HG02642 (cell line): ENCODE measurements at regions not wholly inside any gene's neighbourhood (a gene's known extent, or its start where the extent isn't known, plus 50 kb on each side); places are given as distances from the start of the nearest gene placed in this dataset.
"Not testable (repeated sequence)": the region's sequence is repeated elsewhere in the genome, so short reads cannot be mapped to it uniquely, and the experiment has no call there.

Experiments used
- ATAC-seq: cut with Tn5 transposase; IDR thresholded peaks from one replicate; pipeline ENCODE4 v1.9.1; 2021; ENCODE audit warnings: mild to moderate bottlenecking; ENCODE audit not compliant: unreplicated experiment, poor library complexity

DNA sequence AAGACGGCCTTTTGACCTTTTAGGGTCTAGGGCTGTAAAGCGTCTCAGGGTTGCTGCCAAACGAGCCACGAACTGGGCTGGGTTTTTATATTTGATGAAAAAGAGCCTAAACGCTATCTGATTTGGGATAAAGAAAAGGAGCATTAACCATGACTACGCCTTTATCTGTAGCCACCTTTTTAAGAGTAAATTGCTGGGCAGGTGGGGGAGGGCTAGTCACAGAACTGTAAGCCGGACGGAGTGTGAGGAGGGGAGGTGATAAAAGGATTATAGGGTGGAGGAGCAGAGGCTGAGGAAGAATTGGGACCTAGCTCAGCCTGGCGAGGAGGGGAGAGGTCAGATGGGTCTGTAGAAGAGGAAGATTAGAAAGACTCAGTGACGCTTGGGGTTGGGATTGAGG is 419.5 kb upstream of the LMO3 start:
- not testable (repeated sequence) for ATAC-seq

DNA sequence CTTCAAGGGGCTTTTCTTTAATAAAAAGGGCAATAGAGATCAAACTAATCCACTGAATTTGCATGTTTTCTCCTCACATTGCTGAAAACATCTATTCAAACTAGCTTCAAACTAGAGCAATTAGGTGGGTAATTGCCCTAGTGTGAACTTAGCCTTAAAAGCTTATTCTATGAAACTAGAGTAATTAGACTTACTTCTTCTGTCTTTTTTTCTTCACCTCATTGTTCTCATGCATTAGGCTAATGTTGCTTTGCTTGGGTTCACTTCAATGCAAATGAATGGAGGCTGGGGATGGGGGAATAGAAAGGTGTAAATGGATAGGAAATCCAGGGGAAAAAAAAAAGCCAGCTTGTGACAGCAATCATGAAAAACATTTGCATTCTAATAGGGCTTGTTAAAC is 414.8 kb upstream of the LMO3 start:
- ATAC-seq = no peak

DNA sequence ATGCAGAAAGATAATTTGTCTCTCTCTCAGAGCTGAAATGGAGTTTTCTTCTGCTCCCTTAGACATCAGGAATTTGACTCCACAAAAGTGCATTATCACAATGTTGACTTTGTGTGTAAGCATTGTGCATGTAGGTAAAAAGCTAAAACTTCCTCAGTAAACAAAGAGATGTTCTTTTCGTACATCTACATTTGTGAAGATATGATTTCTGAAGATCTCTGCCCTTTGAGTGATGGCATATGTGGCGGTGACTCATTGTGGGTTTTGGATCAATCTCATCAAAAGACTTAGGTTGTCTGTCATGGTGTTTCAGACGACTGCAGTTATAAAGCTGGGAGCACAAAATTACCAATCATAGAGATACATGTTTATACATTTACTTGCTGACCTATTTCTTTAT is 411.4 kb upstream of the LMO3 start:
- no peak for ATAC-seq

DNA sequence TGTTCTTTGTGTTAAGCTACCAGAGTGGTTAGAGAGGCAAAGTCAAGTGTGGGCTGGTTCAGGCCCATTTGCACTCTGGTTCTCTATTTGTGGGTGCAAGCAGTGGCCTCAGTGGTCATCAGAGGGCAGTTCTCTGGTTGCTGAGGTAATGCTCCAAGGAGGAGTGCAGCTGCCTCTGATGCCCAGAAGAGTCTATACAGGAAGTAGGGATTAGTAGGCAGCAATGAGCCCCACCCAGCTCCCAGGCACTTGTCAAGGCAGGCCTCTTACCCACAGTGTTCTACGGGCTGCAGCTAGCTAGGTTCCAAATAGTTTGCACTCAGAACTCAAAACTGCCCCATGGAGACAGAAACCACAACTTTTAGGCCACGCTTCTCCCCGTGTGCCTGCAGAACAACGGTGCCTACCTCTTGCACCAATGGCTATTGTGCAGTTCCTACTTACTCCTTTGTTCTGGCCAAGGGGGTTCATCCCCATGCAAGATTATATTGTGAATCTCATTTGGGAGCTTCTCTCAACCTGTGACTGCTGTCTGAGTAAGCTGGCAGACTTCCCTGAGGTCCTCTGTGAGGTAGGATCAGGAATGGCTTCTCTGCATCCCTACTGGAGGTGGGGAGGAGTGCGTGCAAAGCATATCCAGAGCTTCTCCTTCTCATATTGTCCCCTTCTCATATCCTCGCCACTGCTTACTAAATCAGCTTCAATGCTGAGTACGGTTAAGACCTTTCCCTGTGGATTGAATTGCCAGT is 410.3 kb upstream of the LMO3 start:
- ATAC-seq = no peak

DNA sequence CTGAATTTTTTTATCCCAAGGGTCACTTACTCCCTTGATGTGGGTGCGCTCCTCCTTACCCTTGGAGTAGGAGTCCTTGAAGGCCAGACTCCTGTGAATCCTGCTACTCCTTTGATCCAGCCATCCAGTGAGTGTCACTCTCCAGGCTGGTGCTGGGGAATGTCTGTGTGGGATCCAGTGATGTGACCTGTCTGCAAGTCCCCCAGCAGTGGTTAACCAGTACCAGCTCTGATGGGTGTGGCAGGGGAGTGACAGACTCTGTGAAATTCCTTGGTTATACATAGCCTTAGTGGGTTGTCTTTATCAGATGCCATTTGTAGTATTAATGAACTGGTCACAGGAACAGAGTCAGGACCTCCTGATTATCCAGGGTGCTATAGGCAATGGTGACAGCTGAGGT is 409.5 kb upstream of the LMO3 start:
- no peak for ATAC-seq

DNA sequence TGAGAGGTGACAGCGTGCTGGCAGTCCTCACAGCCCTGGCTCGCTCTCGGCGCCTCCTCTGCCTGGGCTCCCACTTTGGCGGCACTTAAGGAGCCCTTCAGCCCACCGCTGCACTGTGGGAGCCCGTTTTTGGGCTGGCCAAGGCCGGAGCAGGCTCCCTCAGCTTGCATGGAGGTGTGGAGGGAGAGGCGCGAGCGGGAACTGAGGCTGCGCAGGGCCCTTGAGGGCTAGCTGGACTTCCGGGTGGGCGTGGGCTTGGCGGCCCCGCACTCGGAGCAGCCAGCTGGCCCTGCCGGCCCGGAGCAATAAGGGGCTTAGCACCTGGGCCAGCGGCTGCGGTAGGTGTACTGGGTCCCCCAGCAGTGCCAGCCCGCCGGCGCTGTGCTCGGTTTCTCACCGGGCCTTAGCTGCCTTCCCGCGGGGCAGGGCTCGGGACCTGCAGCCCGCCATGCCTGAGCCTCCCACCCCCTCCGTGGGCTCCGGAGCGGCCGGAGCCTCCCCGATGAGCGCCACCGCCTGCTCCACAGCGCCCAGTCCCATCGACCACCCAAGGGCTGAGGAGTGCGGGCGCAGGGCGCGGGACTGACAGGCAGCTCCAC is 401.6 kb upstream of the LMO3 start:
- ATAC-seq = not testable (repeated sequence)

DNA sequence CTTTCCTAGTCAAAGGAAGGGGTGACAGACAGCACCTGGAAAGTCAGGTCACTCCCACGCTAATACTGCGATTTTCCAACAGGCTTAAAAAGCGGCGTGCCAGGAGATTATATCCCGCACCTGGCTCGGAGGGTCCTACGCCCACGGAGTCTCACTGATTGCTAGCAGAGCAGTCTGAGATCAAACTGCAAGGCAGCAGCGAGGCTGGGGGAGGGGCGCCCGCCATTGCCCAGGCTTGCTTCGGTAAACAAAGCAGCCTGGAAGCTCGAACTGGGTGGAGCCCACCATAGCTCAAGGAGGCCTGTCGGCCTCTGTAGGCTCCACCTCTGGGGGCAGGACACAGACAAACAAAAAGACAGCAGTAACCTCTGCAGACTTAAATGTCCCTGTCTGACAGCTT is 392.6 kb upstream of the LMO3 start:
- not testable (repeated sequence) for ATAC-seq

DNA sequence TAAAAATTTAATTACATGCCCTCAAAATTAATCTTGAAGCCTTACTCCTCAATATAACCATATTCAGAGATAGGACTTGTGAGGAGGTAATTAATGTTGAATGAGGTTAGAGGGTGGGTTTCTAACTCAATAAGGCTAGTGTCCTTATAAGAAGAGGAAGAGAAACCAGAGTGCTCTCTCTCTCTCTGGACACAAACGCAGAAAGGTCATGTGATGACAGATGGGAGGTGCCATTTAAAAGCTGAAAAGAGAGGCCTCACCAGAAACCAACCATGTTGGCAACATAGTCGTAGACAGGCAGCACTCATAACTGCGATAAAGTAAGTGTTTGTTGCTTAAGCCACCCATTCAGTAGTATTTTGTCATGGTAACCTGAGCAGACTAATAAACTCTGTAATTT is 378.5 kb upstream of the LMO3 start:
- no peak for ATAC-seq

DNA sequence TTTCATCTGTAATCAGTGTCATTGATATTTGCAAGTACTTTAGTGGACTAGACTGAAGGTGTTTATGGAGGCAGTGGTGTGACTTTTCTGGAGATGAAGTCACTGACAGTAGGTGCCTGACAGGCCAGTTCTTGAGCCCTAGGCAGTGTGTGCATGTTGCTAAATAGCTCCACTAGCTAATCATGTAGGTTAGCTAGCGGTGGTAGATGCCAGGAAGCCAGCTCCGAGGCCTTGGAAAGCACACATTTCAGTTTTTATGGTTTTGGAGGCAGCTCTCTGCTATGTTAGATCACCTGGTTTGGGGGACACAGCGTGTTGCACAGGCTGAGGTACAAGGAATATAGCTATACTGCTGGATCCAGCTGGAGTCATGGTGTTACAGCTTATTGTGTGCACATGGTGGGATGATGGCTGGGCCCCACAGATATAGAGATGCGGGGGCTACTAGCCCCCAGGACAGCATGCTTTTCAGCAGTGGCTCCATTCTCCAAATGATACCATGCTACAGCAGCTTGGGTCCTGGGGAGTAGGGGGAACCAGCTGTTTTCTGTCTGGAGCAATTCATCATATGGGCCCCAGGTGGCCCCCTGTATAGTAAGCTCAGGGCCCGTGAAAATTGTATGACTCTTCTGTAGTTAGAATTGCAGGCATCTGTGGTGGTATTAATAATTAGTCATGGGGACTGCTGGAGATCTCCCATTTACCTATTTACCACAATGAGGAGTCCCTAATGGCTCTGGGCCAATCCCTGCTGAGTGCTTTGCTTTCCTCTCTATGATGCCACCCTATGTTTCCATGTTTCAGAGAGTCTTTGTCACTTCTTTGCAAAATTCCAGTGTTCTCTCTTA is 367.2 kb upstream of the LMO3 start:
- no peak for ATAC-seq

DNA sequence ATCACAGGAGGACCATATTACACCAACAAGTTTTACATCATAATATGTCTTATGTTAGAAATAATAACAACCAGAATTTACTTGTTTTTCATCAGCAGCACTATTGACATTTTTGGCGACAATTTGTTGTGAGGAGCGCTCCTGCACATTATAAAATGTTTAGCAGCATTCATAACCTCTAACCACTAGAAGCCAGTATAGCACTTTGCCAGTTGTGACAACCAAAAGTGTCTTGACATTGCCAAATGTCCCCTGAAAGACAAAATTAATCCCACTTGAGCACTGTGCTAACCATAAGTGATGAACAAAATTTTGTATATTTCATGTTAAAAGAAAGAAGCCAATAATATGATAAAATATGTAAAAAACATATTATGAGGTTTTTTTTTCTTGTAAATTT is 356.9 kb upstream of the LMO3 start:
- ATAC-seq = no peak

DNA sequence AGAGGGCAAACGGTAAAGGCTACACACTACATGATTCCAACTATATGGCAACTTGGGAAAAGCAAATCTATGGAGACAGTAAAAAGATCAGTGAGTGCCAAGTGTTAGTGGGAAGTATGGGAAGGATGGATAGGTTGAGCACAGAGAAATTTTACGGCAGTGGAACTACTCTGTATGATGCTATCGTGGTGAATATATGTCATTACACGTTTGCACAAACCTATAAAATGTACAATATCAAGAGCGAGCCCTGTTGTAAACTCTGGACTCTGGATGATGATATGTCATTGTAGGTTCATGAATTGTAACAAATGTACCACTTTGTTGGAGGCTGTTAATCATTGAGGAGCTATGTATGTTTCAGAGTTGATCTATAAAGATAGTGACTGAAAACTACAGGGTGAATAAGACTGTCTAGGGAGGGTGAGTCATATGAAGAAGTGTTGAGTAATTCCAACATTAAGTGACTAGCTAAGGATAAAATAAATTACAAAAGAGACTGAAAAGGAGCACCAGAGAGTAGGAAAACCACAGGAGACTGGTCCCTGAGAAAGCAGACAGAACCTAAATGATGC is 349.2 kb upstream of the LMO3 start:
- peak; percentile 64 for ATAC-seq

DNA sequence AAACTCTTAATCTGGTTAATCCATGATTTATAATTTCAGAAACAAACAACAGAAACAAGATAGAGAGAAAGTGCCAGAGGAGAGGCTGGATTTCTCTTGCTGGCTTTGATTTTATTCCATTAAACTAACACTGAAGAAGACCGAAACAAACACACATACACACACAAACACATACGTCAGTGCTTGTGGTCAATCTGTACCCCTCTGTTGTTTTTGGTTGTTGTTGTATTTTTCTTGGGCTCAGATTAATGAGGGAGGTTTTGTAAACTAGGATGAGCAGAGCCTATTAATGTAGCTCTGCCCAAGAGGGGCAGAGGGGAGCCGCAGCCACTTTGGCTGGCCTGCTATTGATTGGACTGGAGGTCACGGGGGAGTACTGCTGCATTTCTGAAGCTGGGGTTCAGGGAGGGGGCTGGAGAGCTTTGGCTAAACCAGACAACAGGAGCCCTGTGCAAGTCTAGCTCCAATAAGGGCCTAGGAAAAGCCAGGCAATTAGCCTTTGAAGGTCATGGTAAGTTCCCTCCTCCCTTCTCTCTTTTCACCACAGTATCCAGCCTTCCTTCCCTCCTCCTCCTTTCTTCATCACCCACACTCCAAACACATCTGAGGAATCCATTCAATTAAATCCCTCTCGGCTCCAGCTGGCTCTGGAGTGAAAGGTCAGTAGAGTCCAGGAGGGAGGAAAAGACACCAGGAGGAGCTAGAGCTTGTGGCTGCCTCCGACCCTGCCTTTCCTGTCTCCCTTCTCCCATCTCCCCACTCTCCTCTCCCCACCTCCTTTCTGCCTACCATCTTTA is 344.1 kb upstream of the LMO3 start:
- no peak for ATAC-seq

DNA sequence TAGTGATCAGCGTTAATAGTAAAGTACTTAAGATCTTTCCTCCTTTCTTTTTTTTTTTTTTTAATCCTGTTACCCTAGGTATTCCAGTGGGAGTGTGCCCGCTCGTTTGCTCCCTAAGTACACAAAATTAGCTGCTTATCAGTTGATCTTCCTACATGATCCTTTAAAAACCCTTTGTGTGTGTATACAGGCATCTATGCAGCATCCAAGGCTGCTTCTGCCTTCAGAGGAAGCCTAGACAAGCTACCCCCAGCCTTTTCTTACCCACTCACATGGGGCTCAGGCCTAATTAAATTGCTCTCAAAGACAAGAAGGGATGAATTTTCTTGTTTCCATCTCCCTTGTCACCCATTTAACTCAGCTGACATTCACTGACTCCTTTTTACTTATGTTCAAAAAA is 343.4 kb upstream of the LMO3 start:
- no peak for ATAC-seq

DNA sequence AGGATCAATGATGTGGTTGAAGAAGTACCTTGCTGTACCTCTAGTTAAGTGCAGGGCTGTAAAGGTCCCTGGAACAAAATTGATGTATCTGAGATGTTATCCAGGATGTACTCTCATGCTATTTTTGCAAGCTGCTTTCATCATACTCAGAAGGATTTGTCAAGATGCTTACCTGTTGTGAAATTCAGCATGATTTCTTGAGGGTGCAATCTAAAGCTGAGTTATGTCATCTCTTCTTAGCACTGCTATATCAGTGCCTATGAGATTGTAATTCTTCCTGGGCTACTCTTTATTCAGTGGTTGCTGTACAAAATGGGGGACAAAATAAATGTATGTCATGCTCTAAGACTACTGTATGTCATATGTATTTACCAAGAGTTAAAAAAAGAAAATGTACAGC is 340.7 kb upstream of the LMO3 start:
- ATAC-seq = no peak

DNA sequence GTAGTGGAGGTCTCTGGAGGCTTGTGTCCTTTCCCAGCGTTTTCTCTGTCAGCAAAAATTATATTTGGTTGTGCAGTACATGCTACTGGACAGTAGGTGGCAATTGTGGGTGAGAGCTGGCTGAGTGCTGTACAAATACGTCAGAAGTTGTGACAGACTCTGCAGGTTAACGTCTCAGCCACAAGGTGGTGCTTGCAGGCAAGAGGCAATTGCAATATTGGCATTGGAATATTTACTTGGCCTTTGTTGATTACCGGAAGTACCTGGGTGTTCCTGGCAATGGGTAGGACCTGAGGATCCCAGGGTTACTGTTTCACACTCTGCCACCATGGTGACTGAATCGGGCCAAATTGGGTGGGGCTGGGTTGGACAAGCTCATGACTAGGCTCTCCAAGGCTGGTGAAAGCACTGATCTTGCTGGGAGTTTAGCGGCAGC is 333.9 kb upstream of the LMO3 start:
- ATAC-seq = peak; percentile 100

DNA sequence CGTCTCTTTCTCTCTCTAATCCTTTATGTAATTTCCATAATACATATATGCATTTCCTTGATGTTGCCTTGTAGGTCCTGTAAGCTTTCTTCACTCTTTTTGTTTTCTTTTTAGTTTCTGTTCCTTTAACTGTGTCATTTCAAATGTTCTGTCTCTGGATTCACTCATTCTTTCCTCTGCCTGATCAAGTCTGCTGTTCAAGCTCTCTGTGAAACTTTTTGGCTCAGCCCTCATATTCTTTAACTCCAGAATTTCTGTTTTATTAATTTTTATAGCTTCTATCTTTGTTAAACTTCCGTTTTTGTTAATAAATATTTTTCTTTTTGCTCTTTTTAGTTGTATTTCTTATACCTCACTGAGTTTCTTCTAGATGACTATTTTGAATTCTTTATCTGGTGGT is 321.3 kb upstream of the LMO3 start:
- no peak for ATAC-seq

DNA sequence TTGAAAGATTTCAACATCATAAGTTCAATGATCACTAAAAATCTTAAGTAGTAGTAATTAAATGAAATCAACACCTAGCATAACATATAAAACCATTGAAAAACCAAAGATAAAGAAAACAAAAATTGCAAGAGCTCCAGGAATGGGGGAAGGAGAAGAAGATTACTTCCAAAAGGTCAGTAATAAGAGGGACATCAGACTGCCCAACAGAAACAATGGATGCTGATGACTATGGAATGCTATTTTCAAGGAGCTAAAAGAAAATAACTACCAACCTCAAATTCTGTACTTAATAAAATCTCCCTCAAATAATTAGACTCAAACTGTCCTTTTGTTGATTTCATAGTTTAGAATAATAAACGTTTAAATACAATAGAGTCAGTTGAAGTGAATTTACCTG is 314.5 kb upstream of the LMO3 start:
- no peak for ATAC-seq

DNA sequence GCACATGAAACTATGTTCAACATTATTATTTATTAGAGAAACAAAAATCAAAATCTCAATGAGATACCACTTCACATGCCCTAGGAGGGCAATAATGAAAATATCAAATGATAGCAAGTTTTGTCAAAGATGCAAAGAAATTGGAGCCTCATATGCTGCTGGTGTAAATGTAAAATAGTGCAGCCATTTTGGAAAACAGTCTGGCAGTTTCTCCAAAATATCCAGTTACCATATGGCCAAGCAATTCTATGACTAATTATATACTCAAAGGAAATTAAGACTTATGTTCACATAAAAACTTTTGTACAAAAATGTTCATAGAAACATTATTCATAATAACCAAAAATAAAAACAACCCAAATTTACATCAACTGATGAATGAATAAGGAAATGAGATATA is 313.6 kb upstream of the LMO3 start:
- no peak for ATAC-seq

DNA sequence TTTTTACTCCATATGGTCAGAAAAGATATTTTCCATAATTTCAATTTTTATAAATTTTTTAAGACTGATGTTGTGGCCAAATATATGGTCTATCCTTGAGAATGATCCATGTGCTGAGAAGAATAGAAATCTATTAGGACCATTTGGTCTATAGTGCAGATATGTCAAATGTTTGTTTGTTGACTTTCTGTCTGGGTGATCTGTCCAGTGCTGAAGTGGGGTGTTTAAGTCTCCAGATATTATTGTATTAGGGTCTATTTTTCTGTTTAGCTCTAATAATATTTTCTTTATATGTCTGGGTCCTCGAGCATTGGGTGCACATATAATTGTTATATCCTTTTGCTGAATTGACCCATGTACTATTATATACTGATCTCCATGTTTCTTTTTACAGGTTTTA is 308.9 kb upstream of the LMO3 start:
- ATAC-seq = no peak

DNA sequence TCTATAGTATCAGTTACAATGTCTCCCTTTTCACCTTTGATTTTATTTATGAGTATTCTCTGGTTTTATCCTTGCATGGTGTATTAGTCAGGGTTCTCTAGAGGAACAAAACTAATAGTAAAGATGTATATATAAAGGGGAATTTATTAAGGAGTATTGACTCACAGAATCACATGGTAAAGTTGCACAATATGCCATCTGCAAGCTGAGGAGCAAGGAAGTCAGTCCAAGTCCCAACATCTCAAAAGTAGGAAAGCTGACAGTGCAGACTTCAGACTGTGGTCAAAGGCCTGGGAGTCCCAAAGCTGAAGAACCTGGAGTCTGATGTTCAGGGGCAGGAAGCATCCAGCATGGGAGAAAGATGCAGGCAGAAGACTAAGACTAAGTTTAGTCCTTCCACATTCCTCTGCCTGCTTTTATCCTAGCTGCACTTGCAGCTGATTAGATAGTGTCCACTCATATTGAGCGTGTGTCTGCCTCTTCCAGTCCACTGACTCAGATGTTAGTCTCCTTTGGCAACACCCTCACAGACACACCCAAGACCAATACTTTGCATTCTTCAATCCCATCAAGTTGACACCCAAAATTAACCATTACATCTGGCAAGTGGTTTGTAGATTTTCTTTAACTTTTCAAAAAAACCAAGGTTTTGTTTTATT is 308.0 kb upstream of the LMO3 start:
- no peak for ATAC-seq
